ENCODE measurements at regions not wholly inside any gene's neighbourhood (a gene's known extent, or its start where the extent isn't known, plus 50 kb on each side); places are given as distances from the start of the nearest gene placed in this dataset.

- no peak for TF ChIP-seq CTCF (IDR thresholded peaks at IDR 0.05; ENCODE audit: low read depth, low read length)
- DNase-seq (ENCODE audit: low read depth in 2 of 2) = no peak
- H3K4me3 ChIP-seq (replicated peaks in 1 of 2; ENCODE audit: low read depth in 2 of 2, low read length in 2 of 2) = no peak overlapping the region
These were observed 112.1 kb upstream of the SIX2 start for GRCh38 chr2:45121236-45121927.

GRCh38 chr2:45120546-45120945 is 111.3 kb upstream of the SIX2 start:
- H3K4me3 ChIP-seq (replicated peaks in 1 of 2; ENCODE audit: low read depth in 2 of 2, low read length in 2 of 2) = no peak overlapping the region
- no peak for TF ChIP-seq CTCF (IDR thresholded peaks at IDR 0.05; ENCODE audit: low read depth, low read length)
- DNase-seq (ENCODE audit: low read depth in 2 of 2) = peak in 1 of 2 donors; percentile 35

- no peak for TF ChIP-seq CTCF (IDR thresholded peaks at IDR 0.05; ENCODE audit: low read depth, low read length)
- peak; percentile 79 to 80 for DNase-seq (ENCODE audit: low read depth in 2 of 2)
- H3K4me3 ChIP-seq (replicated peaks in 1 of 2; ENCODE audit: low read depth in 2 of 2, low read length in 2 of 2) = no peak overlapping the region
These were observed 110.6 kb upstream of the SIX2 start for GRCh38 chr2:45119855-45120254.

GRCh38 chr2:45119038-45119437 is 109.8 kb upstream of the SIX2 start:
- no peak for TF ChIP-seq CTCF (IDR thresholded peaks at IDR 0.05; ENCODE audit: low read depth, low read length)
- no peak overlapping the region for H3K4me3 ChIP-seq (replicated peaks in 1 of 2; ENCODE audit: low read depth in 2 of 2, low read length in 2 of 2)
- DNase-seq (ENCODE audit: low read depth in 2 of 2) = peak; percentile 37 to 81

- no peak for DNase-seq (ENCODE audit: low read depth in 2 of 2)
- no peak for TF ChIP-seq CTCF (IDR thresholded peaks at IDR 0.05; ENCODE audit: low read depth, low read length)
- H3K4me3 ChIP-seq (replicated peaks in 1 of 2; ENCODE audit: low read depth in 2 of 2, low read length in 2 of 2) = no peak overlapping the region
These were observed 108.1 kb upstream of the SIX2 start for GRCh38 chr2:45117383-45117782.

GRCh38 chr2:45115181-45115580 is 105.9 kb upstream of the SIX2 start:
- no peak overlapping the region for H3K4me3 ChIP-seq (replicated peaks in 1 of 2; ENCODE audit: low read depth in 2 of 2, low read length in 2 of 2)
- DNase-seq (ENCODE audit: low read depth in 2 of 2) = no peak
- TF ChIP-seq CTCF (IDR thresholded peaks at IDR 0.05; ENCODE audit: low read depth, low read length) = no peak
